Breast epithelium (tissue), 3 donors: ENCODE measurements at regions not wholly inside any gene's neighbourhood (a gene's known extent, or its start where the extent isn't known, plus 50 kb on each side); places are given as distances from the start of the nearest gene placed in this dataset.

Experiments
- CTCF ChIP-seq, 3 donors: fragments of 450-650 bp; IDR thresholded peaks; one replicate each; pipeline ENCODE4 v1.5.1; 2016 to 2017; ENCODE audit warnings: antibody characterized with exemption in 3 of 3, mild to moderate bottlenecking in 3 of 3, moderate library complexity in 3 of 3
- POLR2A ChIP-seq: fragments of 450-650 bp; IDR thresholded peaks from one replicate; pipeline ENCODE4 v1.6.1; 2016; ENCODE audit warnings: antibody characterized with exemption, mild to moderate bottlenecking, moderate library complexity
- POLR2AphosphoS5 ChIP-seq, 3 donors: sonication (generic); formaldehyde crosslinking; IDR thresholded peaks; one replicate each; pipeline ENCODE4 v1.6.1; 2017; ENCODE audit warnings: antibody characterized with exemption in 3 of 3

- TF ChIP-seq CTCF (IDR thresholded peaks at IDR 0.05): no peak
- TF ChIP-seq POLR2AphosphoS5 (IDR thresholded peaks at IDR 0.05): no peak
- TF ChIP-seq POLR2A: no peak
These were observed 674.6 kb downstream of the PTPRC start for GRCh38 chr1:199313444-199313843.
